Left lung (tissue), 4 donors: ENCODE measurements at regions not wholly inside any gene's neighbourhood (a gene's known extent, or its start where the extent isn't known, plus 50 kb on each side); places are given as distances from the start of the nearest gene placed in this dataset.

ENCODE experiments used
- ATAC-seq: fragments of 200-7000 bp; cut with Tn5 transposase; one replicate; pipeline ENCODE4 v1.9.1; 2020; ENCODE audit warnings: moderate library complexity
- DNase-seq, 4 donors: peaks; one replicate each; pipeline ENCODE4 v3.0.0-alpha.2; 2013 to 2020
- H3K27ac ChIP-seq, 2 donors: fragments of 200-600 bp; sonication (generic) in 1 of 2; one replicate each; pipeline versions ENCODE4 v1.5.0 to v1.8.0; 2020 to 2021
- H3K27me3 ChIP-seq, 2 donors: fragments of 200-600 bp; sonication (generic) in 1 of 2; one replicate each; pipeline versions ENCODE4 v1.5.0 to v1.8.0; 2020 to 2021
- H3K36me3 ChIP-seq, 2 donors: fragments of 200-600 bp; sonication (generic) in 1 of 2; one replicate each; pipeline versions ENCODE4 v1.5.0 to v1.8.0; 2020 to 2021
- H3K4me1 ChIP-seq, 2 donors: fragments of 200-600 bp; one replicate each; pipeline ENCODE4 v1.8.0; 2021
- H3K4me3 ChIP-seq, 2 donors: fragments of 200-600 bp; sonication (generic) in 1 of 2; one replicate each; pipeline versions ENCODE4 v1.5.0 to v1.8.0; 2020 to 2021; ENCODE audit warnings: mild to moderate bottlenecking in 1 of 2
- H3K9me3 ChIP-seq, 2 donors: fragments of 200-600 bp; sonication (generic) in 1 of 2; one replicate each; pipeline versions ENCODE4 v1.5.0 to v1.8.0; 2020 to 2021
- CTCF ChIP-seq, 2 donors: fragments of 200-600 bp; sonication (generic) in 1 of 2; IDR thresholded peaks; one replicate each; pipeline versions ENCODE4 v1.5.0 to v1.8.0; 2021; ENCODE audit warnings: antibody characterized with exemption in 2 of 2
- intact Hi-C, 2 donors: fragments of 100-400 bp; cut with DNase I; formaldehyde crosslinking; loops; one replicate each; pipeline versions ENCODE4 v1.11.2 to v1.14.2; 2022
- donor health status: DM: no; HTN: yes; CAD: no.
- donor health status: DM: no; HTN: no; CAD: no.

- Histone ChIP-seq H3K36me3 (no peaks in the 10 kb centered on the region), H3K4me3 (no peak overlapping the region), H3K27me3 (peaks cover 7 to 83% of the 10 kb centered on the region in 2 donors), H3K9me3 (no peaks in the 10 kb centered on the region), H3K4me1 (no peaks in the 10 kb centered on the region), H3K27ac (no peak overlapping the region)
- intact Hi-C loops, result no loop called here
- peak in 2 of 4 donors; percentile 12 to 41 for DNase-seq
- no peak for TF ChIP-seq CTCF (IDR thresholded peaks at IDR 0.05)
- peak; percentile 17 for ATAC-seq
Observed at GRCh38 chr12:113766131-113766878, 199.8 kb downstream of the RBM19 start.

GRCh38 chr12:113764661-113765060 is 201.5 kb downstream of the RBM19 start:
- H3K4me1 ChIP-seq, result no peaks in the 10 kb centered on the region
- no peak for TF ChIP-seq CTCF (IDR thresholded peaks at IDR 0.05)
- peaks cover 7 to 95% of the 10 kb centered on the region in 2 donors for H3K27me3 ChIP-seq

GRCh38 chr12:113762882-113763816 is 203.0 kb downstream of the RBM19 start:
- Histone ChIP-seq H3K4me1 (no peaks in the 10 kb centered on the region), H3K36me3 (no peaks in the 10 kb centered on the region), H3K27me3 (peaks cover 9 to 85% of the 10 kb centered on the region in 2 donors), H3K9me3 (no peaks in the 10 kb centered on the region), H3K4me3 (no peak overlapping the region), H3K27ac (no peak overlapping the region)
- DNase-seq, result no peak
- no peak for ATAC-seq
- intact Hi-C loops, result no loop called here
- TF ChIP-seq CTCF (IDR thresholded peaks at IDR 0.05), result no peak

More at GRCh38 chr12:113764661-113765060, 201.5 kb downstream of the RBM19 start:
- no peak overlapping the region for H3K27ac ChIP-seq
- no peaks in the 10 kb centered on the region for H3K36me3 ChIP-seq
- DNase-seq, result no peak
- intact Hi-C loops, result no loop called here
- H3K9me3 ChIP-seq, result no peaks in the 10 kb centered on the region
- no peak overlapping the region for H3K4me3 ChIP-seq
- ATAC-seq, result no peak

- no peaks in the 10 kb centered on the region for H3K36me3 ChIP-seq
- no peak for DNase-seq
- H3K27me3 ChIP-seq, result peaks cover 11 to 85% of the 10 kb centered on the region in 2 donors
- ATAC-seq, result no peak
- TF ChIP-seq CTCF (IDR thresholded peaks at IDR 0.05), result no peak
- no peaks in the 10 kb centered on the region for H3K9me3 ChIP-seq
- H3K4me3 ChIP-seq, result no peak overlapping the region
- intact Hi-C loops, result no loop called here
- H3K4me1 ChIP-seq, result no peaks in the 10 kb centered on the region
- H3K27ac ChIP-seq, result no peak overlapping the region
Observed at GRCh38 chr12:113762155-113762881, 203.8 kb downstream of the RBM19 start.
